ENCODE measurements at regions not wholly inside any gene's neighbourhood (a gene's known extent, or its start where the extent isn't known, plus 50 kb on each side); places are given as distances from the start of the nearest gene placed in this dataset.

- Mint-ChIP-seq H3K36me3 (ENCODE audit: low read depth) (no peaks in the 10 kb centered on the region), H3K4me3 (ENCODE audit: unreplicated experiment) (no peak overlapping the region), H3K4me1 (ENCODE audit: low read depth) (no peaks in the 10 kb centered on the region), H3K27me3 (ENCODE audit: low read depth) (peaks cover 12% of the 10 kb centered on the region), H3K9me3 (ENCODE audit: low read depth) (peaks cover 26% of the 10 kb centered on the region), H3K27ac (ENCODE audit: unreplicated experiment) (no peak overlapping the region)
- no peak for DNase-seq (ENCODE audit: low spot score)
- no peak for TF ChIP-seq CTCF (IDR thresholded peaks at IDR 0.05)
These were observed 235.2 kb upstream of the VEPH1 start for GRCh38 chr3:157738441-157738840.

GRCh38 chr3:157718800-157719199 lies 215.6 kb upstream of the VEPH1 start:
- Mint-ChIP-seq H3K27ac (ENCODE audit: unreplicated experiment) (no peak overlapping the region), H3K4me1 (ENCODE audit: low read depth) (no peaks in the 10 kb centered on the region), H3K4me3 (ENCODE audit: unreplicated experiment) (no peak overlapping the region), H3K27me3 (ENCODE audit: low read depth) (peaks cover 10% of the 10 kb centered on the region), H3K9me3 (ENCODE audit: low read depth) (peaks cover 34% of the 10 kb centered on the region), H3K36me3 (ENCODE audit: low read depth) (peaks cover 6% of the 10 kb centered on the region)
- DNase-seq (ENCODE audit: low spot score): no peak
- no peak for TF ChIP-seq CTCF (IDR thresholded peaks at IDR 0.05)

GRCh38 chr3:157713101-157713500 lies 209.9 kb upstream of the VEPH1 start:
- Mint-ChIP-seq H3K27ac (ENCODE audit: unreplicated experiment) (no peak overlapping the region), H3K4me1 (ENCODE audit: low read depth) (no peaks in the 10 kb centered on the region), H3K36me3 (ENCODE audit: low read depth) (no peaks in the 10 kb centered on the region), H3K27me3 (ENCODE audit: low read depth) (peaks cover 8% of the 10 kb centered on the region), H3K4me3 (ENCODE audit: unreplicated experiment) (no peak overlapping the region), H3K9me3 (ENCODE audit: low read depth) (peaks cover 14% of the 10 kb centered on the region)
- TF ChIP-seq CTCF (IDR thresholded peaks at IDR 0.05): no peak
- DNase-seq (ENCODE audit: low spot score): no peak

GRCh38 chr3:157705258-157705657 lies 202.0 kb upstream of the VEPH1 start:
- Mint-ChIP-seq H3K36me3 (ENCODE audit: low read depth) (no peaks in the 10 kb centered on the region), H3K27me3 (ENCODE audit: low read depth) (peaks cover 13% of the 10 kb centered on the region), H3K27ac (ENCODE audit: unreplicated experiment) (no peak overlapping the region), H3K4me3 (ENCODE audit: unreplicated experiment) (no peak overlapping the region), H3K4me1 (ENCODE audit: low read depth) (no peaks in the 10 kb centered on the region), H3K9me3 (ENCODE audit: low read depth) (peaks cover 11% of the 10 kb centered on the region)
- no peak for DNase-seq (ENCODE audit: low spot score)
- no peak for TF ChIP-seq CTCF (IDR thresholded peaks at IDR 0.05)

GRCh38 chr3:157700405-157700804 lies 197.2 kb upstream of the VEPH1 start:
- TF ChIP-seq CTCF (IDR thresholded peaks at IDR 0.05): no peak
- Mint-ChIP-seq H3K9me3 (ENCODE audit: low read depth) (no peaks in the 10 kb centered on the region), H3K4me1 (ENCODE audit: low read depth) (no peaks in the 10 kb centered on the region), H3K27me3 (ENCODE audit: low read depth) (peaks cover 22% of the 10 kb centered on the region), H3K27ac (ENCODE audit: unreplicated experiment) (no peak overlapping the region), H3K4me3 (ENCODE audit: unreplicated experiment) (no peak overlapping the region), H3K36me3 (ENCODE audit: low read depth) (no peaks in the 10 kb centered on the region)
- DNase-seq (ENCODE audit: low spot score): no peak
